ENCODE measurements at regions not wholly inside any gene's neighbourhood (a gene's known extent, or its start where the extent isn't known, plus 50 kb on each side); places are given as distances from the start of the nearest gene placed in this dataset.

GRCh38 chr5:35331956-35332950 lies 102.0 kb upstream of the PRLR start:
- no peak for TF ChIP-seq CTCF (IDR thresholded peaks at IDR 0.05)
- Histone ChIP-seq H3K36me3 (no peaks in the 10 kb centered on the region), H3K4me1 (no peaks in the 10 kb centered on the region), H3K27me3 (no peaks in the 10 kb centered on the region), H3K4me3 (no peak overlapping the region), H3K27ac (no peak overlapping the region), H3K9me3 (no peaks in the 10 kb centered on the region)
- WGBS (ENCODE audit: insufficient coverage, low coverage, low lambda C conversion rate, missing lambda C conversion rate): 74% methylated on average over 7 of the region's 8 CpGs
- ATAC-seq: no peak
- intact Hi-C loops (cut with DNase I): no loop called here
- DNase-seq: no peak

GRCh38 chr5:35325836-35326235 lies 95.5 kb upstream of the PRLR start:
- Histone ChIP-seq H3K4me1 (no peaks in the 10 kb centered on the region), H3K27me3 (no peaks in the 10 kb centered on the region), H3K27ac (no peak overlapping the region), H3K4me3 (no peak overlapping the region), H3K9me3 (no peaks in the 10 kb centered on the region), H3K36me3 (no peaks in the 10 kb centered on the region)
- 85% methylated on average over 3 of the region's 3 CpGs for WGBS (ENCODE audit: insufficient coverage, low coverage, low lambda C conversion rate, missing lambda C conversion rate)
- intact Hi-C loops (cut with DNase I): no loop called here
- no peak for DNase-seq
- no peak for ATAC-seq
- TF ChIP-seq POLR2A (IDR thresholded peaks at IDR 0.05): no peak
- no peak for TF ChIP-seq CTCF (IDR thresholded peaks at IDR 0.05)

- Histone ChIP-seq H3K36me3 (no peaks in the 10 kb centered on the region), H3K27ac (no peak overlapping the region), H3K4me3 (no peak overlapping the region), H3K4me1 (no peaks in the 10 kb centered on the region), H3K27me3 (no peaks in the 10 kb centered on the region), H3K9me3 (no peaks in the 10 kb centered on the region)
- no peak for TF ChIP-seq CTCF (IDR thresholded peaks at IDR 0.05)
- no peak for TF ChIP-seq POLR2A (IDR thresholded peaks at IDR 0.05)
- intact Hi-C loops (cut with DNase I): no loop called here
- WGBS (ENCODE audit: insufficient coverage, low coverage, low lambda C conversion rate, missing lambda C conversion rate): 100% methylated on average over 1 of the region's 6 CpGs
- ATAC-seq (peak in 1 of 4 donors; percentile 11), DNase-seq (no peak)
Observed at GRCh38 chr5:35324679-35325078, 94.4 kb upstream of the PRLR start.

- Histone ChIP-seq H3K27ac (no peak overlapping the region), H3K36me3 (no peaks in the 10 kb centered on the region), H3K4me1 (no peaks in the 10 kb centered on the region), H3K9me3 (no peaks in the 10 kb centered on the region), H3K27me3 (no peaks in the 10 kb centered on the region), H3K4me3 (no peak overlapping the region)
- intact Hi-C loops (cut with DNase I): no loop called here
- ATAC-seq (peak in 1 of 4 donors; percentile 24), DNase-seq (no peak)
- no CpG with 5 or more reads among the region's 4 CpGs for WGBS (ENCODE audit: insufficient coverage, low coverage, low lambda C conversion rate, missing lambda C conversion rate)
- no peak for TF ChIP-seq POLR2A (IDR thresholded peaks at IDR 0.05)
- no peak for TF ChIP-seq CTCF (IDR thresholded peaks at IDR 0.05)
Observed at GRCh38 chr5:35324201-35324600, 93.9 kb upstream of the PRLR start.
